ENCODE measurements at regions not wholly inside any gene's neighbourhood (a gene's known extent, or its start where the extent isn't known, plus 50 kb on each side); places are given as distances from the start of the nearest gene placed in this dataset.

GRCh38 chr5:125045646-125046045 is 299.2 kb upstream of the ZNF608 start:
- no peak overlapping the region for H3K4me3 ChIP-seq (ENCODE audit: low read depth, low read length)

GRCh38 chr5:125046838-125047237 is 300.4 kb upstream of the ZNF608 start:
- TF ChIP-seq, protein P1, sequence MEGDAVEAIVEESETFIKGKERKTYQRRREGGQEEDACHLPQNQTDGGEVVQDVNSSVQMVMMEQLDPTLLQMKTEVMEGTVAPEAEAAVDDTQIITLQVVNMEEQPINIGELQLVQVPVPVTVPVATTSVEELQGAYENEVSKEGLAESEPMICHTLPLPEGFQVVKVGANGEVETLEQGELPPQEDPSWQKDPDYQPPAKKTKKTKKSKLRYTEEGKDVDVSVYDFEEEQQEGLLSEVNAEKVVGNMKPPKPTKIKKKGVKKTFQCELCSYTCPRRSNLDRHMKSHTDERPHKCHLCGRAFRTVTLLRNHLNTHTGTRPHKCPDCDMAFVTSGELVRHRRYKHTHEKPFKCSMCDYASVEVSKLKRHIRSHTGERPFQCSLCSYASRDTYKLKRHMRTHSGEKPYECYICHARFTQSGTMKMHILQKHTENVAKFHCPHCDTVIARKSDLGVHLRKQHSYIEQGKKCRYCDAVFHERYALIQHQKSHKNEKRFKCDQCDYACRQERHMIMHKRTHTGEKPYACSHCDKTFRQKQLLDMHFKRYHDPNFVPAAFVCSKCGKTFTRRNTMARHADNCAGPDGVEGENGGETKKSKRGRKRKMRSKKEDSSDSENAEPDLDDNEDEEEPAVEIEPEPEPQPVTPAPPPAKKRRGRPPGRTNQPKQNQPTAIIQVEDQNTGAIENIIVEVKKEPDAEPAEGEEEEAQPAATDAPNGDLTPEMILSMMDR (IDR thresholded peaks at IDR 0.05; ENCODE audit: insufficient read depth, low read length, missing control alignments), result no peak
- ChIA-PET CTCF (no interaction called here), POLR2A (interaction anchor here (1.1 kb wide), 1 partner anchor 300 kb away, joined by 3 read pairs; no protein-coding TSS in a partner anchor)
- no peak for DNase-seq (ENCODE audit: low read depth, low spot score)
- H3K4me3 ChIP-seq (ENCODE audit: low read depth, low read length), result no peak overlapping the region

More at GRCh38 chr5:125045646-125046045, 299.2 kb upstream of the ZNF608 start:
- DNase-seq (ENCODE audit: low read depth, low spot score), result no peak
- CTCF ChIA-PET, result no interaction called here
- POLR2A ChIA-PET, result no interaction called here
- TF ChIP-seq, protein P1 (IDR thresholded peaks at IDR 0.05; ENCODE audit: insufficient read depth, low read length, missing control alignments), result no peak

GRCh38 chr5:125047871-125048270 is 301.4 kb upstream of the ZNF608 start:
- no peak for DNase-seq (ENCODE audit: low read depth, low spot score)
- POLR2A ChIA-PET, result no interaction called here
- no peak overlapping the region for H3K4me3 ChIP-seq (ENCODE audit: low read depth, low read length)
- TF ChIP-seq, protein P1 (IDR thresholded peaks at IDR 0.05; ENCODE audit: insufficient read depth, low read length, missing control alignments), result no peak
- CTCF ChIA-PET, result no interaction called here

DNA sequence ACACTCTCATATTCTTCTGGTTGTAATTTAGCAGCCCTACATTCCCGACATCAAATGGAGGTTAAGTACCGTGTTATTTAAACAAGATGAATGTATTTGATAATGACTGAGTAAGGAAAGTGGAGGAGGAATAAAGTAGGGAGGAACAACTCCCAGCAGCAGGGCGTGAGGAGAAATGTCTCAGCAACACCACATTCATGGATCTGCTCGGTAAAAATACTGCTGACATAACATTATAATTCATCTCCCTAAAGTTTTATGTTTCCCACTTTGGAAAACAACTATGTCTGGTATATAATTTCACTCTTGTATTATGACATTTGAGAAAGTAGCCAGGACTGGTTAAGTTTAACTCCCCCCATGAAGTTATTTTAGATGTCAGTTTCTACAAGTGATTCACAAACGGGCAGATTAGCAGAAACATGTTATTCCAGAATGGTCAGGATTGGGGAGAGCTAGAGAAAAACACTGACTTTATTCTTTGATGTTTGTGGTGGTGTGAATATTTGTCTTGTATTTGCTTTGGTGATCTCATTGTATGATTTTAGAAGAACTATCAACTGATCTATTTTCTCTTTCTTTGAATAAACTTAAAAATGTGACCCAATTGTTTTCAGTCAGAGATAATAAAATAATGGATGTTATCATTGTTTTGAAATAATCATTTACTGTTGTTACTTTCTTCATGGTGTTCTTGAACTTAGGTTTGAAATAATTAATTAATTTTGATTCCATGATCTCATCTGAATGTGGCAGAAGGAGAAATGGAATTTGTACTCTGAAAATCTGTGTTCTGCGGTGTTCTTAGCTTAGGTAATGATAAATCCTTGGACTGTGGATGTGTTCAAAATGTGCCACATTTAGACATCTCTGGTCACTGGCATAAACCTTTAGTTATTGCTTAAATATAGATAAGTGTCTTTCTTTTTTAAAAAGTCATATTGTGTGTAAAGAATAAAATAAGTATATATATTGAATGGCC is 303.6 kb upstream of the ZNF608 start:
- POLR2A ChIA-PET, result no interaction called here
- TF ChIP-seq, protein P1 (IDR thresholded peaks at IDR 0.05; ENCODE audit: insufficient read depth, low read length, missing control alignments), result no peak
- DNase-seq (ENCODE audit: low read depth, low spot score), result no peak
- CTCF ChIA-PET, result no interaction called here
- no peak overlapping the region for H3K4me3 ChIP-seq (ENCODE audit: low read depth, low read length)

DNA sequence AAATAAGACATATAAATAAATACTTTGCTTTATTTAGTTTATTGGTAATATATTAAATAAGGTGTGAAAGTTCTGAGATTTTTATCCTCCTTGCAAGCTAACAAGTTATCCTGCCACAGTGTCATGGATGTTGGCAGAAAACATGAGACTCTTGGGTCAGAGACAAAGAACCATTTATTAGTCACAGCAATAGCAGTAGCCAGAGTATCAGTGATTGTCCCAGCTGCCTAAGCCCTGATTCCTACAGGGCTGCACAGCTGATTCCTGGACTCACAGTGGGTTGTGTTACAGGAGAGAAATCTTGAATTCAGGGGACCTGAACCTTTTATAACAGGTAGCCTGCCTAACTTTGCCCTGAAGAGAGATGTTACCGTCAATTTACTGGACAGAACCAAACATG is 304.5 kb upstream of the ZNF608 start:
- no peak overlapping the region for H3K4me3 ChIP-seq (ENCODE audit: low read depth, low read length)
- TF ChIP-seq, protein P1 (IDR thresholded peaks at IDR 0.05; ENCODE audit: insufficient read depth, low read length, missing control alignments), result no peak
- CTCF ChIA-PET, result no interaction called here
- POLR2A ChIA-PET, result no interaction called here
- no peak for DNase-seq (ENCODE audit: low read depth, low spot score)

GRCh38 chr5:125052584-125052983 is 306.1 kb upstream of the ZNF608 start:
- no peak overlapping the region for H3K4me3 ChIP-seq (ENCODE audit: low read depth, low read length)
- ChIA-PET POLR2A (no interaction called here), CTCF (no interaction called here)
- no peak for DNase-seq (ENCODE audit: low read depth, low spot score)
- TF ChIP-seq, protein P1 (IDR thresholded peaks at IDR 0.05; ENCODE audit: insufficient read depth, low read length, missing control alignments), result no peak
